PFSK-1 (cell line): ENCODE measurements at regions not wholly inside any gene's neighbourhood (a gene's known extent, or its start where the extent isn't known, plus 50 kb on each side); places are given as distances from the start of the nearest gene placed in this dataset.

Experiments used
- POLR2AphosphoS5 ChIP-seq: IDR thresholded peaks from 2 replicates; pipeline ENCODE4 v1.6.1; 2012; ENCODE audit warnings: low read depth, mild to moderate bottlenecking, control low read depth, low read length, moderate library complexity
- REST ChIP-seq, 2 experiments: IDR thresholded peaks; 2 replicates each; pipeline versions ENCODE4 v1.6.1 to v1.8.0; 2011 to 2012; ENCODE audit warnings: low read depth in 2 of 2, low read length in 2 of 2, control low read depth in 1 of 2, inconsistent platforms in 1 of 2, mild to moderate bottlenecking in 1 of 2, moderate library complexity in 1 of 2; ENCODE audit not compliant: insufficient read depth in 1 of 2
- SIN3A ChIP-seq: IDR thresholded peaks from 2 replicates; pipeline ENCODE4 v1.6.1; 2012; ENCODE audit warnings: mild to moderate bottlenecking, low read length, moderate library complexity, borderline replicate concordance; ENCODE audit not compliant: insufficient read depth
- TAF1 ChIP-seq: IDR thresholded peaks from 2 replicates; pipeline ENCODE4 v1.6.1; 2012; ENCODE audit warnings: low read length, control low read depth, borderline replicate concordance; ENCODE audit not compliant: insufficient read depth

GRCh38 chr7:156152390-156152789 is 340.1 kb upstream of the SHH start:
- TF ChIP-seq REST (IDR thresholded peaks at IDR 0.05; ENCODE audit: insufficient read depth in 1 of 2, low read depth in 2 of 2, low read length in 2 of 2) (no peak), POLR2AphosphoS5 (no peak), TAF1 (no peak), SIN3A (no peak)
